Karpas-422 (cell line): ENCODE measurements at regions not wholly inside any gene's neighbourhood (a gene's known extent, or its start where the extent isn't known, plus 50 kb on each side); places are given as distances from the start of the nearest gene placed in this dataset.

ENCODE experiments used
- DNase-seq: peaks from one replicate; pipeline ENCODE4 v3.0.0-alpha.2; 2015
- H2AFZ ChIP-seq: fragments of 200-600 bp; sonication (generic); 2 replicates; pipeline ENCODE4 v1.6.1; 2014; ENCODE audit warnings: antibody characterized with exemption, low read length, mixed read lengths
- H3K27ac ChIP-seq: fragments of 200-600 bp; sonication (generic); 2 replicates; pipeline ENCODE4 v1.5.1; 2014; ENCODE audit warnings: mild to moderate bottlenecking, low read length, moderate library complexity
- H3K27me3 ChIP-seq: fragments of 200-600 bp; sonication (generic); 2 replicates; pipeline ENCODE4 v1.6.1; 2014; ENCODE audit warnings: low read length, mixed read lengths
- H3K36me3 ChIP-seq: fragments of 200-600 bp; sonication (generic); 2 replicates; pipeline ENCODE4 v1.6.1; 2014; ENCODE audit warnings: low read length, mixed read lengths; ENCODE audit not compliant: insufficient read depth
- H3K4me1 ChIP-seq: fragments of 200-600 bp; sonication (generic); 2 replicates; pipeline ENCODE4 v1.6.1; 2014; ENCODE audit warnings: mild to moderate bottlenecking, low read length, mixed read lengths
- H3K4me2 ChIP-seq: fragments of 200-600 bp; sonication (generic); 2 replicates; pipeline ENCODE4 v1.6.1; 2014; ENCODE audit warnings: low read length, low read depth, mild to moderate bottlenecking; ENCODE audit not compliant: poor library complexity, severe bottlenecking
- H3K4me3 ChIP-seq: fragments of 200-600 bp; sonication (generic); 2 replicates; pipeline ENCODE4 v1.5.1; 2014; ENCODE audit warnings: mild to moderate bottlenecking, antibody characterized with exemption, low read length, mixed read lengths
- H3K79me2 ChIP-seq: fragments of 200-600 bp; sonication (generic); 2 replicates; pipeline ENCODE4 v1.6.1; 2014; ENCODE audit warnings: mild to moderate bottlenecking, low read length, mixed read lengths
- H3K9ac ChIP-seq: fragments of 200-600 bp; sonication (generic); 2 replicates; pipeline ENCODE4 v1.6.0; 2014; ENCODE audit warnings: low read length
- H3K9me2 ChIP-seq: fragments of 200-600 bp; sonication (generic), shearing (Covaris generic); replicated peaks from 2 replicates; pipeline ENCODE4 v1.6.0; 2014; ENCODE audit warnings: mild to moderate bottlenecking, low read length, moderate library complexity; ENCODE audit not compliant: insufficient read depth
- H3K9me3 ChIP-seq: fragments of 300-700, 200-600 bp; sonication (generic); 2 replicates; pipeline ENCODE4 v1.6.1; 2014; ENCODE audit warnings: low read length, mixed read lengths
- H4K20me1 ChIP-seq: fragments of 200-600 bp; sonication (generic); 2 replicates; pipeline ENCODE4 v1.6.1; 2014; ENCODE audit warnings: mild to moderate bottlenecking, antibody characterized with exemption, low read length, low read depth; ENCODE audit not compliant: insufficient read depth

DNA sequence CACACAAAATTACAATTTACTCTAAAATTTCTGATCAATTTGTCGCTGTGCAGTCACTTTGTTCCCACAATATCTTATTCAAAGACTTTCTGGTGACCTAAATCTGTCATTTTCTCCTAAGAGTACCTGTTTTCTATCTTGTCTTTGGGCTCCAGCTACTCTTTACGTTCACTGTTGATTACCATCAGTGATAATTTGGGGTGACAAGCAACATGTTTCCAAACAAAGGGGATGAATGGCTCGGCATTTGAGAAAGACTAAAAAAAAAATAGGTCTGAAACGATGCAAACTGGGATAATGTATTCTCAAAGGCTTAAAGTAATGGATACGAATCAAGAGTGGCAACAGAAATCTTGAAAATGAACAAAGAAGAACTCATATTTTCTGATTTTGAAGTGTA lies 205.2 kb upstream of the DAB2 start:
- Histone ChIP-seq H3K9me2 (no peaks in the 10 kb centered on the region), H3K4me3 (no peak overlapping the region), H3K9me3 (no peaks in the 10 kb centered on the region), H3K27me3 (no peaks in the 10 kb centered on the region), H3K27ac (no peak overlapping the region), H3K9ac (no peak overlapping the region), H4K20me1 (no peaks in the 10 kb centered on the region), H2AFZ (no peak overlapping the region), H3K4me2 (no peak overlapping the region), H3K4me1 (no peaks in the 10 kb centered on the region), H3K36me3 (no peaks in the 10 kb centered on the region), H3K79me2 (no peaks in the 10 kb centered on the region)
- DNase-seq: no peak

DNA sequence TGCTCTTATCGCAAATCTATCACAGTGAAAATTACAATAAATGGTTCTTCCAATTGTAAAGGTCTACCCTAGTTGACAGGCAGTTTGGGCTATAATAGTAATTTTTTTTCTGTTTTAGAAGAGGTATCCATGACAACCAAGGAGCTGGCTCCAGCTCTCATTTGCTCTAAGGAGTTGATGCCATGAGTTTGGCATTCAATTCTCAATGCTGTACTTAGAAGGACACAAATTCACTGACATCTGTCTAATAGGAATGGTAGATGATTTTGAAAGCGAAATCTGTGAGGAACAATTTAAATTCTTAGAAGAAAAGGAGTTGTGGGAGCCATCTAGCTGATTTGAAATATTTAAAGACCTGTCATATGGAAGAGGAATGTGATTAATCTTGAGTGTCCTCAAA lies 203.6 kb upstream of the DAB2 start:
- H3K4me1 ChIP-seq: no peaks in the 10 kb centered on the region
- no peak overlapping the region for H3K9ac ChIP-seq
- no peaks in the 10 kb centered on the region for H3K79me2 ChIP-seq
- H3K27ac ChIP-seq: no peak overlapping the region
- no peaks in the 10 kb centered on the region for H3K9me3 ChIP-seq
- H3K4me2 ChIP-seq: no peak overlapping the region
- no peaks in the 10 kb centered on the region for H3K27me3 ChIP-seq
- H2AFZ ChIP-seq: no peak overlapping the region
- no peaks in the 10 kb centered on the region for H3K36me3 ChIP-seq
- H3K4me3 ChIP-seq: no peak overlapping the region
- no peaks in the 10 kb centered on the region for H3K9me2 ChIP-seq
- no peak for DNase-seq
- no peaks in the 10 kb centered on the region for H4K20me1 ChIP-seq

DNA sequence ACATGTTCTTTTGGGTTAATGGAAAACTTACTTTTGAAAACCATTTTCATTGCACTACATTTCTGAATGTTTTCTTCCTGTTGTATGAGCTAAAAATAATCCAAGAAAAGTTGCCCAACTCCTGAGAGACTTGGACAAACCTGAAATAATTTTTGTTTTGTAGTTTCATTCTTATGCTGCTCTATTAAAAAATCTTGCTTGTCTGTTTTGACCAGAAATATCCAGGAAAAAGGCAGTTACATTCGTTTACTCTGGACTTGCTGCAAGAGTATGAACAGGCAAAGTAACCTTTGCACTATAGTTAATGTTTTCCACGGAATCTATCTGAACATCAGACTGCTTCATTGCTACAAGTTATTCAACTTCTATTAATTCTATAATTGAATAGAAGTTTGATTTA lies 200.1 kb upstream of the DAB2 start:
- H3K9ac ChIP-seq: no peak overlapping the region
- H4K20me1 ChIP-seq: no peaks in the 10 kb centered on the region
- no peak overlapping the region for H3K4me3 ChIP-seq
- no peaks in the 10 kb centered on the region for H3K9me3 ChIP-seq
- no peak overlapping the region for H3K4me2 ChIP-seq
- no peaks in the 10 kb centered on the region for H3K27me3 ChIP-seq
- no peak overlapping the region for H3K27ac ChIP-seq
- no peaks in the 10 kb centered on the region for H3K36me3 ChIP-seq
- no peaks in the 10 kb centered on the region for H3K4me1 ChIP-seq
- no peaks in the 10 kb centered on the region for H3K9me2 ChIP-seq
- no peak overlapping the region for H2AFZ ChIP-seq
- no peak for DNase-seq
- H3K79me2 ChIP-seq: no peaks in the 10 kb centered on the region

- no peaks in the 10 kb centered on the region for H4K20me1 ChIP-seq
- no peaks in the 10 kb centered on the region for H3K9me2 ChIP-seq
- no peak for DNase-seq
- no peak overlapping the region for H3K4me3 ChIP-seq
- no peak overlapping the region for H3K9ac ChIP-seq
- no peaks in the 10 kb centered on the region for H3K27me3 ChIP-seq
- H2AFZ ChIP-seq: no peak overlapping the region
- no peak overlapping the region for H3K27ac ChIP-seq
- H3K9me3 ChIP-seq: no peaks in the 10 kb centered on the region
- H3K4me1 ChIP-seq: no peaks in the 10 kb centered on the region
- no peaks in the 10 kb centered on the region for H3K36me3 ChIP-seq
- no peaks in the 10 kb centered on the region for H3K79me2 ChIP-seq
- no peak overlapping the region for H3K4me2 ChIP-seq
Measured at GRCh38 chr5:39624268-39624886, 199.6 kb upstream of the DAB2 start.

DNA sequence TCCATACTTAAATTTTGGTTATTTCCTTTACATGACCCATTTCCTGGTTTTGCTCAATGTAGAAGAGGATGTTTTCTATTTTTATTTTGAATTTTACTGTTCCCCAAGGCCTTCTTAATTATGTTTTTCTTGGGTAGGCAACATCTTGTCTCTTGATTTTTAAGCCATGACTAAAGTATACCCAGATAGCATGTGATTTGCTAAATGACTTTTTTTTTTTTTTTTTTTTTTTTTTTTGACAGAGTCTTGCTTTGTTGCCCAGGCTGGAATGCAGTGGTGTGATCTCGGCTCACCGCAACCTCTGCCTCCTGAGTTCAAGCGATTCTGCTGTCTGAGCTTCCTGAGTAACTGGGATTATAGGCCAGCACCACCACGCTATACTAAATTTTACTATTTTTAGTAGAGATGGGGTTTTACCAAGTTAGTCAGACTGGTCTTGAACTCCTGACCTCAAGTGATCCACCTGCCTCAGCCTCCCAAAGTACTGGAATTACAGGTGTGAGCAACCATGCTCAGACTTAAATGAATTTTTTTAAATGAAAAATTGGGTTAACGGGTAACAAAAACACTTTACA lies 198.6 kb upstream of the DAB2 start:
- H3K79me2 ChIP-seq: no peaks in the 10 kb centered on the region
- no peak overlapping the region for H3K4me2 ChIP-seq
- no peaks in the 10 kb centered on the region for H3K27me3 ChIP-seq
- no peaks in the 10 kb centered on the region for H3K9me3 ChIP-seq
- H3K9ac ChIP-seq: no peak overlapping the region
- DNase-seq: no peak
- H3K4me3 ChIP-seq: no peak overlapping the region
- no peaks in the 10 kb centered on the region for H3K9me2 ChIP-seq
- H2AFZ ChIP-seq: no peak overlapping the region
- no peak overlapping the region for H3K27ac ChIP-seq
- no peaks in the 10 kb centered on the region for H4K20me1 ChIP-seq
- H3K36me3 ChIP-seq: no peaks in the 10 kb centered on the region
- no peaks in the 10 kb centered on the region for H3K4me1 ChIP-seq

DNA sequence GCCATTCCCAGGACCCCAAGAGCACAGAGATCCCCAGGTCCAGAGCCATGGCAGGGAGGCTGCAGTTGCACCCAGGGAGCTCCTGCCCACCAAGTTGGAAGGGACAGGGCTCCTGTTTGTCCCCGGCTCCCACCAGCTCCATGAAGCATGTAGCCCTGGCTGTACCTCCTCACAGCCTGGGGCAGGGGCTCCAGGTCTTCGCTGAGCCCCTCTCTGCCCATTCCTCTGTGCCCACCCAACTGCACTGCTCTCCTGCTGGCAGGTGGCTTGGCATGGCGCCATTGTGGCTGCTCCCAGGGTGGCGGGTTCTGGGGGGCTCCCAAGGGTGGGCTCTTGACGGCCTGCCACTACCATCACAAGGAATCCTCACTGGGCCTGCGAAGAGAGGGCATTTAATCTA lies 197.5 kb upstream of the DAB2 start:
- Histone ChIP-seq H2AFZ (no peak overlapping the region), H4K20me1 (no peaks in the 10 kb centered on the region), H3K9ac (no peak overlapping the region), H3K4me1 (no peaks in the 10 kb centered on the region), H3K36me3 (no peaks in the 10 kb centered on the region), H3K4me3 (no peak overlapping the region), H3K27me3 (no peaks in the 10 kb centered on the region), H3K79me2 (no peaks in the 10 kb centered on the region), H3K27ac (no peak overlapping the region), H3K9me2 (no peaks in the 10 kb centered on the region), H3K4me2 (no peak overlapping the region), H3K9me3 (no peaks in the 10 kb centered on the region)
- no peak for DNase-seq

DNA sequence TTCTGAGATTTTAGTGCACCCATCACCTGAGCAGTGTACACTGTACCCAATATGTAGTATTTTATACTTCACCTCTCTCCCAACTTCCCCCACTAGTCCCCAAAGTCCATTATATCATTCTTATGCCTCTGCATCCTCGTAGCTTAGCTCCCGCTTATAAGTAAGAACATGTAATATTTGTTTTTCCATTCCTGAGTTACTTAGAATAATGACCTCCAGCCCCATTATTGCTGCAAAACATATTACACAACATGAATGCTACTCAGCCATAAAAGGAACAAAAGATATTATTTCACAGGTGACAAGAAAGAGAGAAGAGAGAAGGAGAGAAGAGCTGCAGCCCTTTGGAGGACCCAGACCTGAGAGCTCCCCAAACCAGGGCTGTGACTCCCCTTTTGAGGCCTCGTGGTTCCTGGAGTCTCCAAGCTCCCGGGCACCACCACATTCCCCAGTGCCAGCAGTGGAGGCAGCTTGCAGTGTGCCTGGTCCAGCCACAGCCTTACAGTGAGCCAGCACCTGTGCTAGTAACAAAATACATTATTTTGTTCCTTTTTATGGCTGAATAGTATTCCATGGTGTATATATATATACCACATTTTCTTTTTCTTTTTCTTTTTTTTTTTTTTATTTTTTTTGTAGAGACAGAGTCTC lies 194.5 kb upstream of the DAB2 start:
- H3K36me3 ChIP-seq: no peaks in the 10 kb centered on the region
- no peak overlapping the region for H3K4me3 ChIP-seq
- no peaks in the 10 kb centered on the region for H3K9me2 ChIP-seq
- no peaks in the 10 kb centered on the region for H3K79me2 ChIP-seq
- no peak overlapping the region for H3K9ac ChIP-seq
- no peaks in the 10 kb centered on the region for H3K27me3 ChIP-seq
- H4K20me1 ChIP-seq: no peaks in the 10 kb centered on the region
- H2AFZ ChIP-seq: no peak overlapping the region
- H3K9me3 ChIP-seq: no peaks in the 10 kb centered on the region
- no peak for DNase-seq
- no peak overlapping the region for H3K27ac ChIP-seq
- H3K4me2 ChIP-seq: no peak overlapping the region
- H3K4me1 ChIP-seq: no peaks in the 10 kb centered on the region

DNA sequence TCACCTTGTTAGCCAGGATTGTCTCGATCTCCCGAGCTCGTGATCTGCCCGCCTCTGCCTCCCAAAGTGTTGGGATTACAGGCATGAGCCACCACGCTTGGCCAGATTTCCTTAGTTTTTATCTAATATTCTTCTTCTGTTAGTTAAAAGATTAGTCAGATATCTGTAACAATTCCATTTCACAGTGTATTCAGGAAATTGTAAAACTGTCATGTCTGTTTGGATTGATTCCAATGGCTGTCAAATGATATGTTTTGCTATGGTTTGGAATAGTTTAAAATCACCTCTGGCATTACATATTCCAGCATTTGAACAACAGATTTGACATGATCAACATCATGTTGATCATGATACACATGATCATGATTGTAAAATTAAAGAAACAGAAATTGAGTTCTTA lies 193.6 kb upstream of the DAB2 start:
- no peaks in the 10 kb centered on the region for H4K20me1 ChIP-seq
- H3K9me3 ChIP-seq: no peaks in the 10 kb centered on the region
- H3K27me3 ChIP-seq: no peaks in the 10 kb centered on the region
- no peak overlapping the region for H3K4me3 ChIP-seq
- H3K9ac ChIP-seq: no peak overlapping the region
- no peaks in the 10 kb centered on the region for H3K36me3 ChIP-seq
- no peak overlapping the region for H3K4me2 ChIP-seq
- H3K79me2 ChIP-seq: no peaks in the 10 kb centered on the region
- no peaks in the 10 kb centered on the region for H3K4me1 ChIP-seq
- no peaks in the 10 kb centered on the region for H3K9me2 ChIP-seq
- no peak overlapping the region for H2AFZ ChIP-seq
- H3K27ac ChIP-seq: no peak overlapping the region
- no peak for DNase-seq
